Right atrium auricular region (tissue), 2 donors: ENCODE measurements at regions not wholly inside any gene's neighbourhood (a gene's known extent, or its start where the extent isn't known, plus 50 kb on each side); places are given as distances from the start of the nearest gene placed in this dataset.

ENCODE experiments used
- DNase-seq: peaks from one replicate; pipeline ENCODE4 v3.0.0-alpha.2; 2019; ENCODE audit warnings: low spot score
- H3K27ac ChIP-seq, 2 donors: fragments of 200-600 bp; sonication (generic); 1 replicate in 1 of 2; 2 replicates in 1 of 2; pipeline ENCODE4 v1.5.1; 2016 to 2019
- H3K27me3 ChIP-seq, 2 donors: fragments of 200-600 bp; sonication (generic); one replicate each; pipeline versions ENCODE4 v1.5.1 to v1.6.0; 2017 to 2019
- H3K36me3 ChIP-seq: fragments of 200-600 bp; sonication (generic); one replicate; pipeline ENCODE4 v1.5.1; 2016
- H3K4me1 ChIP-seq, 2 donors: fragments of 200-600 bp; sonication (generic); one replicate each; pipeline versions ENCODE4 v1.5.1 to v1.6.0; 2017 to 2019
- H3K4me3 ChIP-seq, 2 donors: fragments of 200-600 bp; sonication (generic); 1 replicate in 1 of 2; 2 replicates in 1 of 2; pipeline ENCODE4 v1.5.1; 2017 to 2019; ENCODE audit warnings: mild to moderate bottlenecking in 1 of 2, moderate library complexity in 1 of 2
- H3K9me3 ChIP-seq, 2 donors: fragments of 200-600 bp; sonication (generic); one replicate each; pipeline ENCODE4 v1.5.1; 2019
- TF ChIP-seq, protein P1 (sequence below), 2 donors: fragments of 200-600 bp; sonication (generic); IDR thresholded peaks; one replicate each; pipeline ENCODE4 v1.5.1; 2019; ENCODE audit warnings: antibody characterized with exemption in 2 of 2

- no peak overlapping the region for H3K27ac ChIP-seq
- no peak overlapping the region for H3K4me3 ChIP-seq
- no peaks in the 10 kb centered on the region for H3K36me3 ChIP-seq
- no peaks in the 10 kb centered on the region for H3K4me1 ChIP-seq
- DNase-seq: no peak
- TF ChIP-seq, protein P1, sequence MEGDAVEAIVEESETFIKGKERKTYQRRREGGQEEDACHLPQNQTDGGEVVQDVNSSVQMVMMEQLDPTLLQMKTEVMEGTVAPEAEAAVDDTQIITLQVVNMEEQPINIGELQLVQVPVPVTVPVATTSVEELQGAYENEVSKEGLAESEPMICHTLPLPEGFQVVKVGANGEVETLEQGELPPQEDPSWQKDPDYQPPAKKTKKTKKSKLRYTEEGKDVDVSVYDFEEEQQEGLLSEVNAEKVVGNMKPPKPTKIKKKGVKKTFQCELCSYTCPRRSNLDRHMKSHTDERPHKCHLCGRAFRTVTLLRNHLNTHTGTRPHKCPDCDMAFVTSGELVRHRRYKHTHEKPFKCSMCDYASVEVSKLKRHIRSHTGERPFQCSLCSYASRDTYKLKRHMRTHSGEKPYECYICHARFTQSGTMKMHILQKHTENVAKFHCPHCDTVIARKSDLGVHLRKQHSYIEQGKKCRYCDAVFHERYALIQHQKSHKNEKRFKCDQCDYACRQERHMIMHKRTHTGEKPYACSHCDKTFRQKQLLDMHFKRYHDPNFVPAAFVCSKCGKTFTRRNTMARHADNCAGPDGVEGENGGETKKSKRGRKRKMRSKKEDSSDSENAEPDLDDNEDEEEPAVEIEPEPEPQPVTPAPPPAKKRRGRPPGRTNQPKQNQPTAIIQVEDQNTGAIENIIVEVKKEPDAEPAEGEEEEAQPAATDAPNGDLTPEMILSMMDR (IDR thresholded peaks at IDR 0.05): no peak
- H3K9me3 ChIP-seq: no peaks in the 10 kb centered on the region
- H3K27me3 ChIP-seq: no peaks in the 10 kb centered on the region
Observed at GRCh38 chr1:36606641-36607262, 124.0 kb upstream of the CSF3R start.

GRCh38 chr1:36605942-36606640 is 123.4 kb upstream of the CSF3R start:
- Histone ChIP-seq H3K36me3 (no peaks in the 10 kb centered on the region), H3K4me3 (no peak overlapping the region), H3K27me3 (no peaks in the 10 kb centered on the region), H3K27ac (no peak overlapping the region), H3K9me3 (no peaks in the 10 kb centered on the region), H3K4me1 (no peaks in the 10 kb centered on the region)
- DNase-seq: no peak
- TF ChIP-seq, protein P1 (IDR thresholded peaks at IDR 0.05): no peak

- no peaks in the 10 kb centered on the region for H3K9me3 ChIP-seq
- H3K36me3 ChIP-seq: no peaks in the 10 kb centered on the region
- H3K27me3 ChIP-seq: no peaks in the 10 kb centered on the region
- H3K4me3 ChIP-seq: no peak overlapping the region
- no peak overlapping the region for H3K27ac ChIP-seq
- TF ChIP-seq, protein P1 (IDR thresholded peaks at IDR 0.05): no peak
- H3K4me1 ChIP-seq: no peaks in the 10 kb centered on the region
- DNase-seq: no peak
Observed at GRCh38 chr1:36603461-36603860, 120.7 kb upstream of the CSF3R start.

GRCh38 chr1:36602184-36602583 is 119.5 kb upstream of the CSF3R start:
- TF ChIP-seq, protein P1 (IDR thresholded peaks at IDR 0.05): no peak
- no peak for DNase-seq
- Histone ChIP-seq H3K36me3 (no peaks in the 10 kb centered on the region), H3K27me3 (no peaks in the 10 kb centered on the region), H3K4me3 (no peak overlapping the region), H3K27ac (no peak overlapping the region), H3K4me1 (no peaks in the 10 kb centered on the region), H3K9me3 (no peaks in the 10 kb centered on the region)

GRCh38 chr1:36599828-36600227 is 117.1 kb upstream of the CSF3R start:
- no peaks in the 10 kb centered on the region for H3K27me3 ChIP-seq
- DNase-seq: no peak

More at GRCh38 chr1:36599828-36600227, 117.1 kb upstream of the CSF3R start:
- no peaks in the 10 kb centered on the region for H3K36me3 ChIP-seq
- no peak overlapping the region for H3K4me3 ChIP-seq
- H3K9me3 ChIP-seq: no peaks in the 10 kb centered on the region
- no peak overlapping the region for H3K27ac ChIP-seq
- no peaks in the 10 kb centered on the region for H3K4me1 ChIP-seq
- TF ChIP-seq, protein P1 (IDR thresholded peaks at IDR 0.05): no peak
